ENCODE measurements at regions not wholly inside any gene's neighbourhood (a gene's known extent, or its start where the extent isn't known, plus 50 kb on each side); places are given as distances from the start of the nearest gene placed in this dataset.

DNA sequence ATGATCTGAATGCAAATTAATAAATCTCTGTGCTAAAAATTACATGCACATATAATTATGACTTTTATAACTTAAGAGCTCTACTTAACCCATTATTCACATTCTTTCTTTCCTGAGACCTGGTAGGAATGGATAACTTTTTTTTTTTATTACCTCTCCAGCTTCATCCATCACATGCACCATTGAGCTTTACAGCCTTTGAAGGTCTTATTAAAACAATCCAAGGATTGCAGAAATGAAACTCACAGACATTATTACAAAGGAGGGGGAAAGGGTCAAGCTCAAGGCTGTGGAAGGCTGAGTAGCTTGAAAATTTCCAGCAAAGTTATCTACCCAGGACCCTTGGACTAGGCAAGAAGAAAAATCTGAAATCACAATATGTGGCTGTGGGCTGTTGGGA is 202.5 kb upstream of the GRIP1 start:
- Histone ChIP-seq H4K20me1 (ENCODE audit: control insufficient read depth, extremely low read depth, insufficient read depth, low read length) (no peaks in the 10 kb centered on the region), H3K79me2 (ENCODE audit: control insufficient read depth, insufficient read depth, low read length) (no peaks in the 10 kb centered on the region), H3K4me3 (ENCODE audit: control insufficient read depth in 2 of 3, extremely low read depth in 1 of 3, insufficient read depth in 2 of 3, low read depth in 1 of 3, low read length in 3 of 3) (no peak overlapping the region), H3K27me3 (ENCODE audit: control insufficient read depth, extremely low read depth, insufficient read depth, low read length) (no peaks in the 10 kb centered on the region), H3K9me3 (ENCODE audit: control insufficient read depth, low read depth, low read length) (no peaks in the 10 kb centered on the region), H2AFZ (ENCODE audit: control insufficient read depth, low read length) (no peak overlapping the region), H3K9me1 (ENCODE audit: control insufficient read depth, extremely low read depth, insufficient read depth, low read length) (no peaks in the 10 kb centered on the region), H3K9ac (ENCODE audit: control insufficient read depth, extremely low read depth, insufficient read depth, low read length) (no peak overlapping the region), H3K27ac (ENCODE audit: control insufficient read depth, insufficient read depth, low read length) (no peak overlapping the region), H3K4me1 (ENCODE audit: control insufficient read depth, extremely low read depth, insufficient read depth, low read length) (no peaks in the 10 kb centered on the region), H3K36me3 (ENCODE audit: control insufficient read depth in 2 of 2, extremely low read depth in 1 of 2, insufficient read depth in 2 of 2, low read length in 2 of 2) (no peaks in the 10 kb centered on the region), H3K4me2 (ENCODE audit: control insufficient read depth, extremely low read depth, insufficient read depth, low read depth, low read length) (no peak overlapping the region)
- DNase-seq (ENCODE audit: low read depth, low spot score) = no peak
- dilution Hi-C loops (cut with MboI; ENCODE audit: extremely low pct_ligation_motif_present, low sequenced_read_pairs) = no loop called here
- TF ChIP-seq, protein P1, sequence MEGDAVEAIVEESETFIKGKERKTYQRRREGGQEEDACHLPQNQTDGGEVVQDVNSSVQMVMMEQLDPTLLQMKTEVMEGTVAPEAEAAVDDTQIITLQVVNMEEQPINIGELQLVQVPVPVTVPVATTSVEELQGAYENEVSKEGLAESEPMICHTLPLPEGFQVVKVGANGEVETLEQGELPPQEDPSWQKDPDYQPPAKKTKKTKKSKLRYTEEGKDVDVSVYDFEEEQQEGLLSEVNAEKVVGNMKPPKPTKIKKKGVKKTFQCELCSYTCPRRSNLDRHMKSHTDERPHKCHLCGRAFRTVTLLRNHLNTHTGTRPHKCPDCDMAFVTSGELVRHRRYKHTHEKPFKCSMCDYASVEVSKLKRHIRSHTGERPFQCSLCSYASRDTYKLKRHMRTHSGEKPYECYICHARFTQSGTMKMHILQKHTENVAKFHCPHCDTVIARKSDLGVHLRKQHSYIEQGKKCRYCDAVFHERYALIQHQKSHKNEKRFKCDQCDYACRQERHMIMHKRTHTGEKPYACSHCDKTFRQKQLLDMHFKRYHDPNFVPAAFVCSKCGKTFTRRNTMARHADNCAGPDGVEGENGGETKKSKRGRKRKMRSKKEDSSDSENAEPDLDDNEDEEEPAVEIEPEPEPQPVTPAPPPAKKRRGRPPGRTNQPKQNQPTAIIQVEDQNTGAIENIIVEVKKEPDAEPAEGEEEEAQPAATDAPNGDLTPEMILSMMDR (optimal IDR thresholded peaks at IDR 0.05 in 1 of 3, IDR thresholded peaks at IDR 0.05 in 1 of 3, conservative IDR thresholded peaks at IDR 0.05 in 1 of 3; ENCODE audit: extremely low read depth in 1 of 3, insufficient read depth in 2 of 3, low read length in 3 of 3) = no peak
- TF ChIP-seq EZH2 (IDR thresholded peaks at IDR 0.05; ENCODE audit: low read length) = no peak
- FAIRE-seq = no peak

DNA sequence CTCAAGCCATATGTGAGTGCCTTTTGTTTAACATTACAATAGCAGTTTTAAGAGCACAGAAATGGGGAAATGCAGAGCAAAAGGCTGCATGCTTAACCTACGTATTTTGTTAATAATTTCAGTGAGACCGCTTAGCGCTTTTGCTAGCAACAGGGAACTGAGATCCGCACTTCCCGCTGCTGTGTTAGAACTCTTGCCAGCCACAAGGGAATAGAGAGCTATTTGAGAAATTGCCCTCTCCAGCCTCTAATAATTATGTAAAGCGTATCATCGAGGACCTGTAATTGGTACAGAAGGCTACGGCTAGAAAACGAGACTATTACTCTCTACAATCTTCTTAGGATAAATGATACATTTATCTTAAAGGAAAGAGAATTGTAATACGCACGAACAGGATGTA is 205.2 kb upstream of the GRIP1 start:
- Histone ChIP-seq H3K27ac (ENCODE audit: control insufficient read depth, insufficient read depth, low read length) (no peak overlapping the region), H3K9me3 (ENCODE audit: control insufficient read depth, low read depth, low read length) (no peaks in the 10 kb centered on the region), H3K4me3 (ENCODE audit: control insufficient read depth in 2 of 3, extremely low read depth in 1 of 3, insufficient read depth in 2 of 3, low read depth in 1 of 3, low read length in 3 of 3) (no peak overlapping the region), H3K4me1 (ENCODE audit: control insufficient read depth, extremely low read depth, insufficient read depth, low read length) (no peaks in the 10 kb centered on the region), H3K9ac (ENCODE audit: control insufficient read depth, extremely low read depth, insufficient read depth, low read length) (no peak overlapping the region), H3K79me2 (ENCODE audit: control insufficient read depth, insufficient read depth, low read length) (no peaks in the 10 kb centered on the region), H3K36me3 (ENCODE audit: control insufficient read depth in 2 of 2, extremely low read depth in 1 of 2, insufficient read depth in 2 of 2, low read length in 2 of 2) (no peaks in the 10 kb centered on the region), H3K9me1 (ENCODE audit: control insufficient read depth, extremely low read depth, insufficient read depth, low read length) (no peaks in the 10 kb centered on the region), H3K4me2 (ENCODE audit: control insufficient read depth, extremely low read depth, insufficient read depth, low read depth, low read length) (no peak overlapping the region), H2AFZ (ENCODE audit: control insufficient read depth, low read length) (no peak overlapping the region), H3K27me3 (ENCODE audit: control insufficient read depth, extremely low read depth, insufficient read depth, low read length) (no peaks in the 10 kb centered on the region), H4K20me1 (ENCODE audit: control insufficient read depth, extremely low read depth, insufficient read depth, low read length) (no peaks in the 10 kb centered on the region)
- FAIRE-seq (no peak), DNase-seq (ENCODE audit: low read depth, low spot score) (no peak)
- TF ChIP-seq, protein P1 (optimal IDR thresholded peaks at IDR 0.05 in 1 of 3, IDR thresholded peaks at IDR 0.05 in 1 of 3, conservative IDR thresholded peaks at IDR 0.05 in 1 of 3; ENCODE audit: extremely low read depth in 1 of 3, insufficient read depth in 2 of 3, low read length in 3 of 3) = no peak
- TF ChIP-seq EZH2 (IDR thresholded peaks at IDR 0.05; ENCODE audit: low read length) = no peak
- dilution Hi-C loops (cut with MboI; ENCODE audit: extremely low pct_ligation_motif_present, low sequenced_read_pairs) = no loop called here

Data from keratinocyte (primary cell).